Endodermal cell (in vitro differentiated cells): ENCODE measurements at regions not wholly inside any gene's neighbourhood (a gene's known extent, or its start where the extent isn't known, plus 50 kb on each side); places are given as distances from the start of the nearest gene placed in this dataset.

Experiments used
- DNase-seq: peaks from one replicate; pipeline ENCODE4 v3.0.0-alpha.2; 2017
- H3K27ac ChIP-seq: 2 replicates; pipeline ENCODE4 v1.5.1; 2013; ENCODE audit warnings: mild to moderate bottlenecking, low read depth, low read length, moderate library complexity
- H3K27me3 ChIP-seq: 2 replicates; pipeline ENCODE4 v1.6.1; 2013; ENCODE audit warnings: mild to moderate bottlenecking, low read length, moderate library complexity; ENCODE audit not compliant: insufficient read depth, control insufficient read depth, poor library complexity, severe bottlenecking
- H3K36me3 ChIP-seq: 2 replicates; pipeline ENCODE4 v1.7.0; 2013; ENCODE audit warnings: mild to moderate bottlenecking, low read length, moderate library complexity; ENCODE audit not compliant: control insufficient read depth, insufficient read depth
- H3K4me1 ChIP-seq: one replicate; pipeline ENCODE4 v1.7.0; 2013; ENCODE audit warnings: low read length; ENCODE audit not compliant: control insufficient read depth, insufficient read depth
- H3K4me3 ChIP-seq: 2 replicates; pipeline ENCODE4 v1.5.1; 2013; ENCODE audit warnings: mild to moderate bottlenecking, low read length, moderate library complexity
- H3K9ac ChIP-seq: 2 replicates; pipeline ENCODE4 v1.6.1; 2013; ENCODE audit warnings: mild to moderate bottlenecking, low read length, moderate library complexity; ENCODE audit not compliant: poor library complexity, severe bottlenecking; ENCODE audit errors: extremely low read depth
- H3K9me3 ChIP-seq: 2 replicates; pipeline ENCODE4 v1.6.1; 2013; ENCODE audit warnings: mild to moderate bottlenecking, low read length, moderate library complexity; ENCODE audit not compliant: control insufficient read depth
- H3K27ac Mint-ChIP-seq: 2 replicates; pipeline ENCODE4 v1.8.0; 2020; ENCODE audit warnings: mixed read lengths
- H3K27me3 Mint-ChIP-seq: 2 replicates; pipeline ENCODE4 v1.8.0; 2021; ENCODE audit warnings: mild to moderate bottlenecking, mixed read lengths; ENCODE audit not compliant: insufficient read depth
- H3K36me3 Mint-ChIP-seq: 2 replicates; pipeline ENCODE4 v1.8.0; 2020; ENCODE audit warnings: low read depth, mixed read lengths
- H3K4me1 Mint-ChIP-seq: 2 replicates; pipeline ENCODE4 v1.8.0; 2020; ENCODE audit warnings: mixed read lengths
- H3K4me3 Mint-ChIP-seq: 2 replicates; pipeline ENCODE4 v1.8.0; 2020; ENCODE audit warnings: mild to moderate bottlenecking, moderate library complexity, mixed read lengths
- H3K9me3 Mint-ChIP-seq: 2 replicates; pipeline ENCODE4 v1.8.0; 2020; ENCODE audit warnings: mild to moderate bottlenecking, mixed read lengths
- CTCF ChIP-seq: fragments of 200-600 bp; sonication (generic); conservative IDR thresholded peaks from 2 replicates; pipeline ENCODE4 v1.5.0; 2021; ENCODE audit warnings: antibody characterized with exemption, mild to moderate bottlenecking
- WGBS, 2 experiments: methylation state at CpG; one replicate each; pipeline versions ENCODE4 v1.1.5 to v1.1.7; 2013; ENCODE audit warnings: missing lambda C conversion rate in 2 of 2, mixed read lengths in 1 of 2; ENCODE audit not compliant: insufficient coverage in 1 of 2, insufficient read length in 1 of 2; 5-methylcytosine and 5-hydroxymethylcytosine counted together

DNA sequence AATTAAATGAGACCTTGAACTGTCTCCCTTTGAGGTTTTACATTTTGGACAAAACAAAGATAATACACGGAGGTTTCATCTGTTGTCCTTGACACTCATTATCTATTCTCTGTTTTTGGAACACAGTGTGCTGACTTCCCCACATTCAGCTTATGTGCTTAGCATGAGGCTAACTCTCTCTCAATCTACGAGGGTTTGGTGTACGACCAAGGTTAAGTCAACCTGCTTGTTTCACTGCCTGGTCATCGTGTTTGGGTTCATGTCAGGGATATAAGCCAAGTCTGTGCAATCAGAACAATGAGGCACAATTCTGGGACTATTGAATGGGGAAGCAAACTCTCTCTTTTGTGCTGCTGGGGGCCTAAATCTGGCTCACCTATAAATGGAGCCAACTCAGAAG, 328.5 kb upstream of the USP25 start:
- Histone ChIP-seq H3K27ac (no peak overlapping the region), H3K27me3 (no peaks in the 10 kb centered on the region), H3K36me3 (no peaks in the 10 kb centered on the region), H3K4me1 (no peaks in the 10 kb centered on the region), H3K9me3 (no peaks in the 10 kb centered on the region), H3K4me3 (no peak overlapping the region), H3K9ac (no peak overlapping the region)
- DNase-seq: no peak
- Mint-ChIP-seq H3K4me1 (peaks cover 7% of the 10 kb centered on the region), H3K27me3 (no peaks in the 10 kb centered on the region), H3K27ac (no peak overlapping the region), H3K9me3 (peaks cover 3% of the 10 kb centered on the region), H3K36me3 (no peaks in the 10 kb centered on the region), H3K4me3 (no peak overlapping the region)
- WGBS, 2 experiments: 91 to 98% methylated on average over 4 of the region's 4 CpGs
- TF ChIP-seq CTCF: no peak

- no peak overlapping the region for H3K9ac ChIP-seq
- no peaks in the 10 kb centered on the region for H3K36me3 Mint-ChIP-seq
- H3K27ac Mint-ChIP-seq: no peak overlapping the region
- H3K9me3 ChIP-seq: no peaks in the 10 kb centered on the region
- H3K27me3 ChIP-seq: no peaks in the 10 kb centered on the region
- H3K4me3 Mint-ChIP-seq: no peak overlapping the region
- TF ChIP-seq CTCF: no peak
- DNase-seq: no peak
- no peaks in the 10 kb centered on the region for H3K27me3 Mint-ChIP-seq
- no peaks in the 10 kb centered on the region for H3K4me1 ChIP-seq
- H3K9me3 Mint-ChIP-seq: peaks cover 3% of the 10 kb centered on the region
- no peak overlapping the region for H3K4me3 ChIP-seq
- no peaks in the 10 kb centered on the region for H3K36me3 ChIP-seq
- peaks cover 16% of the 10 kb centered on the region for H3K4me1 Mint-ChIP-seq
- H3K27ac ChIP-seq: no peak overlapping the region
Measured at GRCh38 chr21:15405214-15405613, 324.6 kb upstream of the USP25 start.

- Histone ChIP-seq H3K9ac (no peak overlapping the region), H3K4me3 (no peak overlapping the region), H3K27me3 (no peaks in the 10 kb centered on the region), H3K27ac (no peak overlapping the region), H3K9me3 (peaks cover 9% of the 10 kb centered on the region), H3K4me1 (no peaks in the 10 kb centered on the region), H3K36me3 (no peaks in the 10 kb centered on the region)
- DNase-seq: no peak
- H3K4me1 Mint-ChIP-seq: peaks cover 16% of the 10 kb centered on the region
- H3K9me3 Mint-ChIP-seq: peaks cover 10% of the 10 kb centered on the region
- TF ChIP-seq CTCF: no peak
- 89 to 95% methylated on average over 4 of the region's 4 CpGs for WGBS, 2 experiments
- peaks cover 2% of the 10 kb centered on the region for H3K36me3 Mint-ChIP-seq
- H3K4me3 Mint-ChIP-seq: no peak overlapping the region
- H3K27me3 Mint-ChIP-seq: no peaks in the 10 kb centered on the region
- H3K27ac Mint-ChIP-seq: no peak overlapping the region
Measured at GRCh38 chr21:15406791-15407190, 323.0 kb upstream of the USP25 start.
